Upper lobe of right lung (tissue), 1 donor: ENCODE measurements at regions not wholly inside any gene's neighbourhood (a gene's known extent, or its start where the extent isn't known, plus 50 kb on each side); places are given as distances from the start of the nearest gene placed in this dataset.

Experiments
- ATAC-seq: fragments of 200-7000 bp; cut with Tn5 transposase; one replicate; pipeline ENCODE4 v1.9.1; 2020; ENCODE audit warnings: mild to moderate bottlenecking, moderate library complexity
- DNase-seq: peaks from one replicate; pipeline ENCODE4 v3.0.0-alpha.2; 2020
- H3K27ac ChIP-seq: fragments of 200-600 bp; one replicate; pipeline ENCODE4 v1.8.0; 2022
- H3K27me3 ChIP-seq: fragments of 200-600 bp; one replicate; pipeline ENCODE4 v1.8.0; 2022; ENCODE audit warnings: mild to moderate bottlenecking
- H3K36me3 ChIP-seq: fragments of 200-600 bp; one replicate; pipeline ENCODE4 v1.8.0; 2022
- H3K4me1 ChIP-seq: fragments of 200-600 bp; one replicate; pipeline ENCODE4 v1.8.0; 2022
- H3K4me3 ChIP-seq: fragments of 200-600 bp; one replicate; pipeline ENCODE4 v1.8.0; 2022; ENCODE audit warnings: mild to moderate bottlenecking
- H3K9me3 ChIP-seq: fragments of 200-600 bp; one replicate; pipeline ENCODE4 v1.8.0; 2022
- CTCF ChIP-seq: fragments of 200-600 bp; IDR thresholded peaks from one replicate; pipeline ENCODE4 v1.8.0; 2022; ENCODE audit warnings: antibody characterized with exemption
- intact Hi-C: fragments of 100-400 bp; cut with DNase I; formaldehyde crosslinking; loops from one replicate; pipeline ENCODE4 v1.11.0; 2022
- donor health status: DM: no; HTN: yes; CAD: no; lungs with severe emphysema.

GRCh38 chr3:118501152-118501551 lies 533.5 kb downstream of the IGSF11 start:
- Histone ChIP-seq H3K27me3 (no peaks in the 10 kb centered on the region), H3K9me3 (no peaks in the 10 kb centered on the region), H3K27ac (no peak overlapping the region), H3K4me3 (no peak overlapping the region), H3K4me1 (no peaks in the 10 kb centered on the region), H3K36me3 (no peaks in the 10 kb centered on the region)
- intact Hi-C loops, result no loop called here
- no peak for TF ChIP-seq CTCF
- peak; percentile 62 for DNase-seq
- ATAC-seq, result peak; percentile 65

- no peak for ATAC-seq
- no peak overlapping the region for H3K27ac ChIP-seq
- TF ChIP-seq CTCF, result no peak
- H3K27me3 ChIP-seq, result no peaks in the 10 kb centered on the region
- H3K9me3 ChIP-seq, result no peaks in the 10 kb centered on the region
- DNase-seq, result no peak
- intact Hi-C loops, result no loop called here
- no peak overlapping the region for H3K4me3 ChIP-seq
- H3K4me1 ChIP-seq, result no peaks in the 10 kb centered on the region
- H3K36me3 ChIP-seq, result no peaks in the 10 kb centered on the region
These were observed 529.7 kb downstream of the IGSF11 start for GRCh38 chr3:118504906-118505305.

- no peak for DNase-seq
- H3K36me3 ChIP-seq, result no peaks in the 10 kb centered on the region
- ATAC-seq, result no peak
- no peak overlapping the region for H3K4me3 ChIP-seq
- no peaks in the 10 kb centered on the region for H3K4me1 ChIP-seq
- H3K27ac ChIP-seq, result no peak overlapping the region
- H3K9me3 ChIP-seq, result no peaks in the 10 kb centered on the region
- no peak for TF ChIP-seq CTCF
- intact Hi-C loops, result no loop called here
- no peaks in the 10 kb centered on the region for H3K27me3 ChIP-seq
These were observed 528.9 kb downstream of the IGSF11 start for GRCh38 chr3:118505784-118506183.

- Histone ChIP-seq H3K36me3 (no peaks in the 10 kb centered on the region), H3K27ac (no peak overlapping the region), H3K4me1 (no peaks in the 10 kb centered on the region), H3K9me3 (no peaks in the 10 kb centered on the region), H3K4me3 (no peak overlapping the region), H3K27me3 (no peaks in the 10 kb centered on the region)
- intact Hi-C loops, result no loop called here
- DNase-seq (no peak), ATAC-seq (no peak)
- TF ChIP-seq CTCF, result no peak
These were observed 523.2 kb downstream of the IGSF11 start for GRCh38 chr3:118511402-118511801.

GRCh38 chr3:118512301-118512700 lies 522.3 kb downstream of the IGSF11 start:
- Histone ChIP-seq H3K4me1 (no peaks in the 10 kb centered on the region), H3K4me3 (no peak overlapping the region), H3K27ac (no peak overlapping the region), H3K9me3 (no peaks in the 10 kb centered on the region), H3K36me3 (no peaks in the 10 kb centered on the region), H3K27me3 (no peaks in the 10 kb centered on the region)
- no peak for ATAC-seq
- no peak for DNase-seq
- intact Hi-C loops, result no loop called here
- TF ChIP-seq CTCF, result no peak

- intact Hi-C loops, result no loop called here
These were observed 509.6 kb downstream of the IGSF11 start for GRCh38 chr3:118525077-118525476.

More at GRCh38 chr3:118525077-118525476, 509.6 kb downstream of the IGSF11 start:
- Histone ChIP-seq H3K9me3 (no peaks in the 10 kb centered on the region), H3K4me3 (no peak overlapping the region), H3K27me3 (no peaks in the 10 kb centered on the region), H3K36me3 (no peaks in the 10 kb centered on the region), H3K4me1 (no peaks in the 10 kb centered on the region), H3K27ac (no peak overlapping the region)
- no peak for TF ChIP-seq CTCF
- DNase-seq (no peak), ATAC-seq (no peak)
